ENCODE measurements at regions not wholly inside any gene's neighbourhood (a gene's known extent, or its start where the extent isn't known, plus 50 kb on each side); places are given as distances from the start of the nearest gene placed in this dataset.

GRCh38 chr6:23055523-23055922 lies 486.2 kb downstream of the HDGFL1 start:
- no peak overlapping the region for H3K4me3 ChIP-seq
- no peaks in the 10 kb centered on the region for H3K27me3 ChIP-seq
- no peak overlapping the region for H3K27ac ChIP-seq
- H3K36me3 ChIP-seq: no peaks in the 10 kb centered on the region
- no peak overlapping the region for H3K9ac ChIP-seq (ENCODE audit: low read depth in 2 of 2, low read length in 2 of 2)
- DNase-seq: no peak
- H3K9me3 ChIP-seq: no peaks in the 10 kb centered on the region
- no peaks in the 10 kb centered on the region for H3K4me1 ChIP-seq
- TF ChIP-seq CTCF (IDR thresholded peaks at IDR 0.05): no peak
- intact Hi-C loops (cut with DNase I): no loop called here

DNA sequence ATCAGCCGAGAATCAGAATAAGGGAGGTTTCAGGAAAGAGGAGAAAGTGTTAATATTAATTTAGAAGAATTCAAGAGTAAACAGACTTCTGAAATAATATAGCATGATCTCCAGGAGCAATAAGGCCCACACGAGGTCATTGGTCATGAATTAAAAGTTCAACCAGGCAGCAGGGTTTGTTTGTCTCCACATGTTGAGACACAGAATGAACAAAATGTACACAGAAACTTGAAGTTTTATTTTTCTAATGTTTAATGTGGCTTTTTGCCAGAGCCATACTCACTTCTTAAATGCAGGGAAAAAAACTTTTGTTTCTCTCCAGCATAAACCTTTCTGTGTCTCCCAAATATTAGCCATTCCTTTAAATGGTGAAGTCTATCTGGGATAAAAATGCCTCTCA lies 504.5 kb downstream of the HDGFL1 start:
- no peak for TF ChIP-seq CTCF (IDR thresholded peaks at IDR 0.05)
- no peak for DNase-seq
- Histone ChIP-seq H3K9me3 (no peaks in the 10 kb centered on the region), H3K4me3 (no peak overlapping the region), H3K27me3 (no peaks in the 10 kb centered on the region), H3K27ac (no peak overlapping the region), H3K4me1 (no peaks in the 10 kb centered on the region), H3K36me3 (no peaks in the 10 kb centered on the region), H3K9ac (ENCODE audit: low read depth in 2 of 2, low read length in 2 of 2) (no peak overlapping the region)
- intact Hi-C loops (cut with DNase I): no loop called here

DNA sequence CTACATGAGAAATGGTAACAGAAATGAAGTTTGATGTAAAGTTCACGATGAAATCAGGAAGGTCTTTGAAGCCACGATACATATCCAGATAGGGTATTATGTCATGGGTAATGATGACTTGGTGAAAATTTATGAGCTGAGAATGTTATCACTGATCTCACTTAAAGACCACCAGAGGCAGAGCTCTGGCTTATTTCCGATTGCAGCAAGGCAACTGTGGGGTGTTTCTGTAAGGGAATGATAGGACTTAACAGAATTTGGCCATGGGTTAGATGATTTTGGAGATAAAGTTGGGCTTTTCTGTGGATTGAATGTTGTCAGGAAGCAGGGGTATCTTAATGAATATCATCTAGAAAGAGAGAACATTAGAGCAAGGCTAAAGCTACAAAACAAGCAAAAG lies 508.4 kb downstream of the HDGFL1 start:
- Histone ChIP-seq H3K9ac (ENCODE audit: low read depth in 2 of 2, low read length in 2 of 2) (no peak overlapping the region), H3K27me3 (no peaks in the 10 kb centered on the region), H3K4me1 (no peaks in the 10 kb centered on the region), H3K4me3 (no peak overlapping the region), H3K36me3 (no peaks in the 10 kb centered on the region), H3K27ac (no peak overlapping the region), H3K9me3 (no peaks in the 10 kb centered on the region)
- no peak for TF ChIP-seq CTCF (IDR thresholded peaks at IDR 0.05)
- intact Hi-C loops (cut with DNase I): no loop called here
- DNase-seq: no peak

GRCh38 chr6:23081701-23082100 lies 512.3 kb downstream of the HDGFL1 start:
- no peaks in the 10 kb centered on the region for H3K4me1 ChIP-seq
- H3K9me3 ChIP-seq: no peaks in the 10 kb centered on the region
- H3K27me3 ChIP-seq: no peaks in the 10 kb centered on the region
- H3K27ac ChIP-seq: no peak overlapping the region
- no peak overlapping the region for H3K4me3 ChIP-seq
- no peaks in the 10 kb centered on the region for H3K36me3 ChIP-seq
- no peak for DNase-seq
- intact Hi-C loops (cut with DNase I): no loop called here
- H3K9ac ChIP-seq (ENCODE audit: low read depth in 2 of 2, low read length in 2 of 2): no peak overlapping the region
- no peak for TF ChIP-seq CTCF (IDR thresholded peaks at IDR 0.05)

GRCh38 chr6:23086100-23086499 lies 516.7 kb downstream of the HDGFL1 start:
- DNase-seq: no peak
- no peaks in the 10 kb centered on the region for H3K9me3 ChIP-seq
- intact Hi-C loops (cut with DNase I): no loop called here
- no peak overlapping the region for H3K27ac ChIP-seq
- no peaks in the 10 kb centered on the region for H3K36me3 ChIP-seq
- no peaks in the 10 kb centered on the region for H3K4me1 ChIP-seq
- TF ChIP-seq CTCF (IDR thresholded peaks at IDR 0.05): no peak
- H3K27me3 ChIP-seq: no peaks in the 10 kb centered on the region
- no peak overlapping the region for H3K4me3 ChIP-seq
- H3K9ac ChIP-seq (ENCODE audit: low read depth in 2 of 2, low read length in 2 of 2): no peak overlapping the region

GRCh38 chr6:23087471-23087870 lies 518.1 kb downstream of the HDGFL1 start:
- no peak for TF ChIP-seq CTCF (IDR thresholded peaks at IDR 0.05)
- Histone ChIP-seq H3K27me3 (no peaks in the 10 kb centered on the region), H3K9ac (ENCODE audit: low read depth in 2 of 2, low read length in 2 of 2) (no peak overlapping the region), H3K4me1 (no peaks in the 10 kb centered on the region), H3K36me3 (no peaks in the 10 kb centered on the region), H3K4me3 (no peak overlapping the region), H3K9me3 (no peaks in the 10 kb centered on the region), H3K27ac (no peak overlapping the region)
- no peak for DNase-seq
- intact Hi-C loops (cut with DNase I): no loop called here
